ENCODE measurements at regions not wholly inside any gene's neighbourhood (a gene's known extent, or its start where the extent isn't known, plus 50 kb on each side); places are given as distances from the start of the nearest gene placed in this dataset.

DNA sequence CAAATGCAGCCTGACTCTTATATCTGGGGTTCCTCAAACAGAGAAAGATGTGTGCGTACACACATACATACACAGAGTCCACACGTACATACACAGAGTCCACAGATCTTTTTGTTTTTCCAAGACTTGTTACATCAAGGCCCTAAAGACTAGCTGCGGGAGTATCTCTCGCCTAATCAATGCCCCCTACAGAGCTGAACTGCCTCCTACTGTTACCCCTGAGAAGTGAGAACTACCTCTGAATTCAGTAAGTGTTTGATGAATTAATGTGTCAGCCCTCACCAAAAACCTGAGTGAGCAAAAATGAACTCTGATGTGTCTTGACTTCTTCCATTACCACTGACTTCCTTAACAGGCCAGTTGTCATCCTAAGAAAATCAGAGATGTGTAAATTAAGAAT lies 351.2 kb downstream of the HHIPL2 start (continued):
- TF ChIP-seq REST (IDR thresholded peaks at IDR 0.05; ENCODE audit: low read depth, low read length): no peak
- no peak for TF ChIP-seq YY1 (IDR thresholded peaks at IDR 0.05; ENCODE audit: low read depth)

DNA sequence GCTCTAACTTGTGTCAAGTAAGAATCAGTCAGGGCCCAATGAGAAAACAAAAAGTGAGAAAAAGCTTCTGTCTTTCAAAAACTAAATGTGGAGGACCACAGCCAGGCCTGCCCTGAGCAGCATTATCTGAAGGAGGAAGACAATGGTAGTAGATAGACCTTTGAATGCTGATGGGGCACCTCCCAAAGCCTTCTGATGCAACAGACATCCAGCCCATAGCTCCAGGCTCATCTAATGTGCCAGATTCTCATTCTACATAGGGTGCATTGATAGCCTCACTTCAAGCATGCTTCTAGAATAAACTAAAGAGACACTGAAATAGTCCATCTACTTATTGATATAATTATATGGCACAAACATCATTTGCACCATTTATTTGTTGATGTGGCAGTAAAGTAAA lies 351.6 kb downstream of the HHIPL2 start:
- H3K36me3 ChIP-seq (replicated peaks in 1 of 2; ENCODE audit: control insufficient read depth in 1 of 2, insufficient read depth in 2 of 2, low read length in 1 of 2): no peaks in the 10 kb centered on the region
- DNase-seq: no peak
- ChIA-PET POLR2A (no interaction called here), CTCF (interaction anchor here (0.8 to 1.0 kb wide), 2 partner anchors 9 to 12 kb away, joined by 3 read pairs; no protein-coding TSS in a partner anchor)
- H3K4me2 ChIP-seq: no peak overlapping the region
- H3K9me2 ChIP-seq: no peaks in the 10 kb centered on the region
- no peaks in the 10 kb centered on the region for H4K20me1 ChIP-seq (ENCODE audit: insufficient read depth)
- no peak overlapping the region for H3K27ac ChIP-seq (ENCODE audit: low read depth in 2 of 2, low read length in 1 of 2)
- no peak overlapping the region for H3K4me3 ChIP-seq (ENCODE audit: low read depth in 2 of 2, low read length in 1 of 2)
- H3K4me1 ChIP-seq (ENCODE audit: control insufficient read depth in 1 of 2, insufficient read depth in 2 of 2, low read depth in 1 of 2, low read length in 1 of 2): no peaks in the 10 kb centered on the region
- no peaks in the 10 kb centered on the region for H3K9me3 ChIP-seq
- no peaks in the 10 kb centered on the region for H3F3A ChIP-seq (replicated peaks; ENCODE audit: insufficient read depth)
- H3K27me3 ChIP-seq (ENCODE audit: insufficient read depth): no peaks in the 10 kb centered on the region
- H3K9ac ChIP-seq: no peak overlapping the region
- TF ChIP-seq FOXM1 (IDR thresholded peaks at IDR 0.05; ENCODE audit: low read depth) (no peak), POLR2AphosphoS5 (IDR thresholded peaks at IDR 0.05; ENCODE audit: low read depth, low read length) (no peak), JUND (IDR thresholded peaks at IDR 0.05) (no peak), TAF1 (IDR thresholded peaks at IDR 0.05; ENCODE audit: borderline replicate concordance, low read depth, low read length) (no peak), FOSL2 (IDR thresholded peaks at IDR 0.05; ENCODE audit: borderline replicate concordance, low read depth) (no peak), GATA2 (CRISPR knock-in tag; IDR thresholded peaks at IDR 0.05) (no peak)
- TF ChIP-seq, protein P1, sequence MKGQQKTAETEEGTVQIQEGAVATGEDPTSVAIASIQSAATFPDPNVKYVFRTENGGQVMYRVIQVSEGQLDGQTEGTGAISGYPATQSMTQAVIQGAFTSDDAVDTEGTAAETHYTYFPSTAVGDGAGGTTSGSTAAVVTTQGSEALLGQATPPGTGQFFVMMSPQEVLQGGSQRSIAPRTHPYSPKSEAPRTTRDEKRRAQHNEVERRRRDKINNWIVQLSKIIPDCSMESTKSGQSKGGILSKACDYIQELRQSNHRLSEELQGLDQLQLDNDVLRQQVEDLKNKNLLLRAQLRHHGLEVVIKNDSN (IDR thresholded peaks at IDR 0.05; ENCODE audit: borderline replicate concordance, low read depth): no peak
- no peaks in the 10 kb centered on the region for H3K79me2 ChIP-seq (ENCODE audit: insufficient read depth)
- H2AFZ ChIP-seq (ENCODE audit: low read depth): no peak overlapping the region

- Histone ChIP-seq H3K79me2 (ENCODE audit: insufficient read depth) (no peaks in the 10 kb centered on the region), H3K27me3 (ENCODE audit: insufficient read depth) (no peaks in the 10 kb centered on the region), H4K20me1 (ENCODE audit: insufficient read depth) (no peaks in the 10 kb centered on the region), H3K36me3 (replicated peaks in 1 of 2; ENCODE audit: control insufficient read depth in 1 of 2, insufficient read depth in 2 of 2, low read length in 1 of 2) (no peaks in the 10 kb centered on the region), H3K4me2 (no peak overlapping the region), H3K4me1 (ENCODE audit: control insufficient read depth in 1 of 2, insufficient read depth in 2 of 2, low read depth in 1 of 2, low read length in 1 of 2) (no peaks in the 10 kb centered on the region), H2AFZ (ENCODE audit: low read depth) (no peak overlapping the region), H3K9ac (no peak overlapping the region), H3K27ac (ENCODE audit: low read depth in 2 of 2, low read length in 1 of 2) (no peak overlapping the region), H3K9me2 (no peaks in the 10 kb centered on the region), H3F3A (replicated peaks; ENCODE audit: insufficient read depth) (no peaks in the 10 kb centered on the region), H3K9me3 (no peaks in the 10 kb centered on the region), H3K4me3 (ENCODE audit: low read depth in 2 of 2, low read length in 1 of 2) (no peak overlapping the region)
- ChIA-PET POLR2A (no interaction called here), CTCF (interaction anchor here (0.8 kb wide), 1 partner anchor 12 kb away, joined by 3 read pairs; no protein-coding TSS in a partner anchor)
- WGBS (ENCODE audit: low lambda C conversion rate): 13% methylated on average over 4 of the region's 4 CpGs
- DNase-seq: no peak
- TF ChIP-seq NRF1 (IDR thresholded peaks at IDR 0.05; ENCODE audit: low read depth, low read length) (no peak), TCF12 (IDR thresholded peaks at IDR 0.05) (no peak), REST (IDR thresholded peaks at IDR 0.05; ENCODE audit: low read depth, low read length) (no peak), POLR2AphosphoS5 (IDR thresholded peaks at IDR 0.05; ENCODE audit: low read depth, low read length) (no peak), YY1 (IDR thresholded peaks at IDR 0.05; ENCODE audit: low read depth) (no peak), RCOR1 (IDR thresholded peaks at IDR 0.05; ENCODE audit: low read length) (no peak), FOSL2 (IDR thresholded peaks at IDR 0.05; ENCODE audit: borderline replicate concordance, low read depth) (no peak), FOXJ3 (CRISPR knock-in tag; IDR thresholded peaks at IDR 0.05) (no peak), MAX (IDR thresholded peaks at IDR 0.05; ENCODE audit: low read depth) (no peak), CTCF (IDR thresholded peaks at IDR 0.05) (no peak)
- TF ChIP-seq, protein P1 (IDR thresholded peaks at IDR 0.05; ENCODE audit: borderline replicate concordance, low read depth): no peak
Observed at GRCh38 chr1:222195857-222196256, 352.0 kb downstream of the HHIPL2 start.
